ENCODE measurements at regions not wholly inside any gene's neighbourhood (a gene's known extent, or its start where the extent isn't known, plus 50 kb on each side); places are given as distances from the start of the nearest gene placed in this dataset.

GRCh38 chr1:29729281-29729680 is 493.0 kb downstream of the PTPRU start:
- Mint-ChIP-seq H3K4me3 (no peak overlapping the region), H3K27ac (no peak overlapping the region)
- intact Hi-C loops (cut with micrococcal nuclease), result no loop called here

DNA sequence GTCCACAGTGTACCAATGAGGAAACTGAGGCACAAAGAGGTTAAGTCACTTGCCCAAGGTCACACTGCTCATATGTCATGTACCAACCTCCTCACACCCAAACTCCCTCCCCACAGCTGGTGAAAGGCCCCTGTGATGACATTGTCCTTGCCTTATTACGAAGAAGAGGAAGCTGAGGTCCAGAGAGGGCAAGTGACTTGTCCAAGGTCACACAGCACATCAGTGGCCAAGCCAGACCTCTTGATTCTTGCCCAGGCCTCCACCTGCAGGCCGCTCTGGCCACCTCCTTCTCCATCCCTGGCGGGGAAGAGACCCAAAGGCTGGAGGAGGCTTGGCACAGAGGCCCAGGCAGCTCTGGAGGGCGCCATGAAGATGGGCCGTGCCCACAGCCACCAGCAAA is 492.4 kb downstream of the PTPRU start:
- Mint-ChIP-seq H3K27me3 (no peaks in the 10 kb centered on the region), H3K9me3 (peaks cover 6% of the 10 kb centered on the region), H3K27ac (no peak overlapping the region), H3K4me3 (no peak overlapping the region), H3K36me3 (ENCODE audit: low read depth) (no peaks in the 10 kb centered on the region), H3K4me1 (ENCODE audit: low read depth) (peaks cover 17% of the 10 kb centered on the region)
- intact Hi-C loops (cut with micrococcal nuclease), result no loop called here

More at GRCh38 chr1:29729281-29729680, 493.0 kb downstream of the PTPRU start:
- H3K9me3 Mint-ChIP-seq, result peaks cover under 1% of the 10 kb centered on the region
- H3K4me1 Mint-ChIP-seq (ENCODE audit: low read depth), result peaks cover 17% of the 10 kb centered on the region
- no peaks in the 10 kb centered on the region for H3K27me3 Mint-ChIP-seq
- no peaks in the 10 kb centered on the region for H3K36me3 Mint-ChIP-seq (ENCODE audit: low read depth)

DNA sequence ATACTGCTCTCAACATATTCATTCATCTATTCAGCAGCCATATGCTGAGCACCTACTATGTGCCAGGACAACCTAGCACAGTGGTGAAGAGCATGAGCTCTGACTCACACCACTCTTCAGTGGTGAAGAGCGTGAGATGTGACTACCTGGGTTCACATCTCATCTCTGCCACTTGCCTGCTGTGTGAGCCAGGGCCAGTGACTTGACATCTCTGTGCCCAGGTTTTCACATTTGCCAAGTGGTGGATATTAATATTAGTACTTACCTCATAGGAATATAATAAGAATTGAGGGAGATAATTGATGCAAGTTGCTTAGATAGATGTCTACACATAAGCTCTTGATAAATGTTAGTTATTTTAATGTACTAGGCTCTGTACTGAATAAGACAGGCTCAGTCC is 488.9 kb downstream of the PTPRU start:
- Mint-ChIP-seq H3K4me3 (no peak overlapping the region), H3K4me1 (ENCODE audit: low read depth) (no peaks in the 10 kb centered on the region), H3K27me3 (no peaks in the 10 kb centered on the region), H3K9me3 (peaks cover 28% of the 10 kb centered on the region), H3K36me3 (ENCODE audit: low read depth) (no peaks in the 10 kb centered on the region), H3K27ac (no peak overlapping the region)
- intact Hi-C loops (cut with micrococcal nuclease), result no loop called here

DNA sequence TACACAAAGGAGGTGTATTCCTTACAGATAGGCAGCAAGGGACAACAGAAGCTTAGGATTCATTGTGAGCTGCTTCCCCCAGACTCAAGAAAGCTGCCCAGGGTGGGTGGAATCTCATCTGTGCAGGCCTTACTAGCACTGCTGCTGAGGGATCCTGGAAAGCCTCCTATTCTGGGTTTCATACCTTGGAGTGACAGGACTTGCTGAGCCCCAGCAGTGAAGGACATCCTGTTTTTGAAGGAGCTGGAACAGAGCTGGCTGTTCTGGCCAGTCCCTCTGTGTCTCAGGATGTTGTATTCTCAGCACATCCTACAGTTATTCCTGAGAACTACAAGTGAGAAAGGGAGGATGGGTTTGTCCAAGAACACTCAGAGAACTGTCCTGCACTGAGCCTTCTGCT is 486.3 kb downstream of the PTPRU start:
- peaks cover 9% of the 10 kb centered on the region for H3K4me1 Mint-ChIP-seq (ENCODE audit: low read depth)
- H3K36me3 Mint-ChIP-seq (ENCODE audit: low read depth), result no peaks in the 10 kb centered on the region
- H3K9me3 Mint-ChIP-seq, result peaks cover 41% of the 10 kb centered on the region
- intact Hi-C loops (cut with micrococcal nuclease), result no loop called here
- no peak overlapping the region for H3K4me3 Mint-ChIP-seq
- H3K27me3 Mint-ChIP-seq, result no peaks in the 10 kb centered on the region
- no peak overlapping the region for H3K27ac Mint-ChIP-seq

- Mint-ChIP-seq H3K36me3 (ENCODE audit: low read depth) (no peaks in the 10 kb centered on the region), H3K4me3 (no peak overlapping the region), H3K4me1 (ENCODE audit: low read depth) (peaks cover 17% of the 10 kb centered on the region), H3K27me3 (no peaks in the 10 kb centered on the region), H3K9me3 (peaks cover 57% of the 10 kb centered on the region), H3K27ac (no peak overlapping the region)
- intact Hi-C loops (cut with micrococcal nuclease), result no loop called here
Measured at GRCh38 chr1:29719253-29719652, 482.9 kb downstream of the PTPRU start.

DNA sequence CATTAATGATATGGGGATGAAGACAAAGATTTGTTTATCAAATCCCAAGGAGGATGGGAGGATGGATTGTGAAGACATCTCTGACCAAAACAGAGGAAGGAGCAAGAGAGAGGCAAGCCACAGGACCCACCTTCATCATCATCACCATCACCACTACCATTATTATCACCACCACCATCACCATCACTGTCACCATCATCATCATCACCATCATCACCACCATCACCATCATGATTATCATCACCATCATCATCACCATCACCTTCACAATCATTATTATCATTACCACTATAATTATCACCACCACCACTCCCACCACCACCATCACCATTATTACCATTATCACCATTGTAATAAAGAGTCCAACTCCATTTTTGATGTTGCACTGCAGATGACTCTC is 482.5 kb downstream of the PTPRU start:
- no peaks in the 10 kb centered on the region for H3K27me3 Mint-ChIP-seq
- intact Hi-C loops (cut with micrococcal nuclease), result no loop called here
- peaks cover 53% of the 10 kb centered on the region for H3K9me3 Mint-ChIP-seq
- peaks cover 22% of the 10 kb centered on the region for H3K4me1 Mint-ChIP-seq (ENCODE audit: low read depth)
- H3K4me3 Mint-ChIP-seq, result no peak overlapping the region
- no peak overlapping the region for H3K27ac Mint-ChIP-seq
- H3K36me3 Mint-ChIP-seq (ENCODE audit: low read depth), result no peaks in the 10 kb centered on the region

DNA sequence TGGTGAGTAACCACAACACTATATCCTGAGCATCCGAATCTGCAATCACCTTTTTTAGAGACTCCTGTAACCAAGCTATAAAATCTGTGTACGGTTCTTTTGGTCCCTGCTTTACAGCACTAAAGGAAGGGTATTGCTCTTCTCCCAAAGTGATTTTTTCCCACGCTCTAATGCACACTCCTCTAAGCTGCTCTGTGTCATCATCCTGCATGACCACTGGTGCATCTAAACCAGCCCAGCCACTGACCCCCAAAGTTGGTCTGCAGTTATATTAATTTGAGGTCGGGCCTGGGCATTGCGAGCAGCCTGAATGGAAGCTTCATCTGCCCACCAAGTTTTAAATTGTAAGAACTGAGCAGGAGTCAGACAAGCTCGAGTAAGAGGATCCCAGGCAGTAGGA is 480.0 kb downstream of the PTPRU start:
- Mint-ChIP-seq H3K4me1 (ENCODE audit: low read depth) (peaks cover 45% of the 10 kb centered on the region), H3K9me3 (peaks cover 38% of the 10 kb centered on the region), H3K27ac (no peak overlapping the region), H3K4me3 (no peak overlapping the region), H3K27me3 (no peaks in the 10 kb centered on the region), H3K36me3 (ENCODE audit: low read depth) (no peaks in the 10 kb centered on the region)
- intact Hi-C loops (cut with micrococcal nuclease), result no loop called here

DNA sequence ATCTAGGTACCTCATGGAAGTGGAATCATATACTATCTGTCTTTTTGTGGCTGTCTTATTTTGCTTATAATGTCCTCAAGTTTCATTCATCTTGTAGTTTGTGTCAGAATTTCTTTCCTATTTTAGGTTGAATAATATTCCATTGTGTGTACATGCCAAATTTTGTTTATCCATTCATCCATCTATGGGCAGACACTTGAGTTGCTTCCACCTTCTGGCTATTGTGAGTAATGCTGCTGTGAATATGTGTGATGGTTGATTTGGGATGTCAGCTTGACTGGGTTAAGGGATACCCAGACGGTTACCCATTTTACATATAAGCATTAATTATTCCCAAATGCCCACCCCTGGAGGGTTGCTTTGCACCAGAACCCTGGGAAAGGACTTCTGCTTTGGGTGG is 477.5 kb downstream of the PTPRU start:
- peaks cover 58% of the 10 kb centered on the region for H3K4me1 Mint-ChIP-seq (ENCODE audit: low read depth)

GRCh38 chr1:29712801-29713200 is 476.5 kb downstream of the PTPRU start:
- Mint-ChIP-seq H3K27ac (peak overlapping the region; percentile 76), H3K4me1 (ENCODE audit: low read depth) (peaks cover 68% of the 10 kb centered on the region)

More for the DNA sequence above, 477.5 kb downstream of the PTPRU start:
- intact Hi-C loops (cut with micrococcal nuclease), result no loop called here
- Mint-ChIP-seq H3K36me3 (ENCODE audit: low read depth) (no peaks in the 10 kb centered on the region), H3K4me3 (no peak overlapping the region), H3K27ac (no peak overlapping the region), H3K9me3 (peaks cover 24% of the 10 kb centered on the region), H3K27me3 (no peaks in the 10 kb centered on the region)

GRCh38 chr1:29712284-29712651 is 475.9 kb downstream of the PTPRU start:
- Mint-ChIP-seq H3K27me3 (no peaks in the 10 kb centered on the region), H3K9me3 (peaks cover 14% of the 10 kb centered on the region), H3K27ac (peak overlapping the region; percentile 76), H3K4me3 (peak overlapping the region; percentile 47), H3K36me3 (ENCODE audit: low read depth) (no peaks in the 10 kb centered on the region), H3K4me1 (ENCODE audit: low read depth) (peaks cover 69% of the 10 kb centered on the region)
- intact Hi-C loops (cut with micrococcal nuclease), result no loop called here

More at GRCh38 chr1:29712801-29713200, 476.5 kb downstream of the PTPRU start:
- Mint-ChIP-seq H3K27me3 (no peaks in the 10 kb centered on the region), H3K9me3 (peaks cover 19% of the 10 kb centered on the region), H3K4me3 (no peak overlapping the region), H3K36me3 (ENCODE audit: low read depth) (no peaks in the 10 kb centered on the region)
- intact Hi-C loops (cut with micrococcal nuclease), result no loop called here

DNA sequence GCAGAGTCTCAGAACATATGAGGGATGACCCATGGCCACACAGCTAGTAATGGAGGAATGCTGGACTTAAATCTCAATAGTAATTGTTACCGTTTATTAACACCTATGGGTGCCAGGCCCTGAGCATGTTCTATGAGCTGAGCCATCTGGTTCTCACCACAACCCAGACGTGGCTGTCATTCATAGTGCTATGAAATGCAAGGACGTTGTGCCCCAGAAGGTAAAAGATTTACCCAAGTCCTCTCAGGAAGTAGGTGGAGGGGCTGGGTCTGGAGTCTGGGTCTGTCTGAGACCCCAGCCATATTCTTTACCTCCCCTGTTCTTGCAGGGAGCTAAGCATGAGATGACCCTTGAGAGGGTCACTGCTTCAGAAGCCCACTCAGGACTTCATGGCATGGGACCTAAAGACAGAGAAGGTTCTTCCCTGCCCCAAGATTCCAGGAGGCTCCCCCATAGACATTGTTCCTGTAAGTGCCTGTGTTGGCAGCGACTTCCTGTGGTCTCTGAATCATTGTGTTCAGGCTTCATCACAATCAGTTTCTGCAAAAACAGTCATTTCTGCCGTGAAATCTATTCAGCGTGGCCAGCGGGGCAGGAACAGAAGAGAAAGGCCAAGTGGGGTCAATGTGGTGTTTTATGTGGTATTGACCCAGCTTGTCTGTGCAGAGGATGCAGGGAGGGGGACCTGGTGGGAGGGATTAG is 475.4 kb downstream of the PTPRU start:
- peaks cover 9% of the 10 kb centered on the region for H3K9me3 Mint-ChIP-seq
- H3K36me3 Mint-ChIP-seq (ENCODE audit: low read depth), result no peaks in the 10 kb centered on the region
- H3K27ac Mint-ChIP-seq, result peak overlapping the region; percentile 76
- H3K4me3 Mint-ChIP-seq, result peak overlapping the region; percentile 27
- H3K27me3 Mint-ChIP-seq, result peaks cover 2% of the 10 kb centered on the region
- H3K4me1 Mint-ChIP-seq (ENCODE audit: low read depth), result peaks cover 69% of the 10 kb centered on the region
- intact Hi-C loops (cut with micrococcal nuclease), result no loop called here

GRCh38 chr1:29709704-29710280 is 473.5 kb downstream of the PTPRU start:
- Mint-ChIP-seq H3K27ac (no peak overlapping the region), H3K4me3 (no peak overlapping the region), H3K27me3 (peaks cover 19% of the 10 kb centered on the region), H3K36me3 (ENCODE audit: low read depth) (no peaks in the 10 kb centered on the region), H3K9me3 (no peaks in the 10 kb centered on the region), H3K4me1 (ENCODE audit: low read depth) (peaks cover 66% of the 10 kb centered on the region)
- intact Hi-C loops (cut with micrococcal nuclease), result no loop called here

DNA sequence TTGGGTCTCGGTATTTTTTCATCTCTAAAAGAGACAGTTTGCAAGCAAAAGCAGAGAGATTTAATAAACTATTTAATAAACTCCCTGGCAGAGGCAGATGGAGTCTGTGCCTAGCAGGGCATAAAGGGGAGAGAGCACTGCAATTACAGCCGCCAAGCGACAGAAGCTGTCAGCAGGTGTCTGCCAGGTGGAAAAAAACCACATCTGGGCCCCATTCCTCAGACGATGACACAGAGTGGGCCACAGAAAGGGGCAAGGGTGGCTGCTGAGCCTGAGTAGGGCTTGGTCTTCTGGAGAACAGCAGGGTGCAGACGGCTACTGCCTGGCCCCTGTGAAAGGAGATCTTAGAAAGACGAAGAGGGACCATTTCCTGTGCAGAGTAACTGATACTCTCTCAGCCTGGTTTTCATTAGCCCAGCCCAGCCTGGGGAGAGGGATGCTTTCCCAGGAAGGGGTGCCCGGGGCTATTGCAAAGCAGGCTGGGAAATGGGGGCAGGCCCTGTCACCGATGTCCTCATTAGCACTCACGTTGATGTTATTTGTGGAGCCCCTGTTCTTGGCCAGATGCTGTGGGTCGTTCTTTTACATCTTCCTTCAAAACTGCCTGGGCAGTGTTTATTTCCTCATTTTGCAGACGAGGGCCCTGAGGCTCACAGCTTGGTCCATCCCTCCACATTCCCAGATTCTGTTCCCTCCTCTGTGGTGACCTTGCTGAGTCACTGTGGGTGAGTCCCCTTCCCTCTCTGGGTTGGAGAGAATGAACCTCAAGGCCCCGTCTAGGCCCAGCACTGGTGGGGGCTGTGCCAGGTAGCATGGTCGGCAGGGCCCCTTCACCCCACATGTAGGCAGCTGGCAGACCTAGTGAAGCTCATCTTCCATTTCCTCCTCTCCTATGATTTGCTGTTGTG is 472.7 kb downstream of the PTPRU start:
- H3K36me3 Mint-ChIP-seq (ENCODE audit: low read depth), result no peaks in the 10 kb centered on the region
- no peak overlapping the region for H3K4me3 Mint-ChIP-seq
- intact Hi-C loops (cut with micrococcal nuclease), result no loop called here
- H3K4me1 Mint-ChIP-seq (ENCODE audit: low read depth), result peaks cover 58% of the 10 kb centered on the region
- H3K9me3 Mint-ChIP-seq, result no peaks in the 10 kb centered on the region
- H3K27me3 Mint-ChIP-seq, result peaks cover 23% of the 10 kb centered on the region
- H3K27ac Mint-ChIP-seq, result no peak overlapping the region

DNA sequence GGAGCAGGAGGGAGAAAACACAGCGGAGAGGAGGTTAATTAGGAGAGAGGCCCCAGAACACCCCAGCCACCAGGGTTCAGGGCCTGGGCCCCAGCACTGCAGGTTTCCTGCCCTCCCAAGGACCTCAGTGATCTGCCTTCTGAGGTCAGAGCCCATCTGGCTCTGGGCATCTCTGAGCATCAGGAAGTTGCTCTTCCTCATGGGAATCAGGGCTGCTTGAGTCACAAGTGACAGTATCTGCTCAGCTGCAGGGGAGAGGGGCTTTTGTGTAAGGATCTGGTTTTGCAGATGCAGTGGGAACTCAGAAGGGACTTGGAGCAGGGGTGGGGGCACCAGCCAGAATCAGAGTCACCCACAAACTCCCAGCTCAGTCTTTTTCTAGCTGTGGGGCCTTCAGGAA is 472.1 kb downstream of the PTPRU start:
- H3K27ac Mint-ChIP-seq, result no peak overlapping the region
- H3K4me3 Mint-ChIP-seq, result no peak overlapping the region
- peaks cover 51% of the 10 kb centered on the region for H3K4me1 Mint-ChIP-seq (ENCODE audit: low read depth)
- intact Hi-C loops (cut with micrococcal nuclease), result no loop called here
- no peaks in the 10 kb centered on the region for H3K9me3 Mint-ChIP-seq
- H3K27me3 Mint-ChIP-seq, result peaks cover 26% of the 10 kb centered on the region
- no peaks in the 10 kb centered on the region for H3K36me3 Mint-ChIP-seq (ENCODE audit: low read depth)

Data from dendritic cell treated with granulocyte-macrophage colony-stimulating factor and Interleukin-4, amounts not matched to agents 40 ng/mL and 50 ng/mL, for 4 days (primary cell).